HFF-Myc (cell line): ENCODE measurements at regions not wholly inside any gene's neighbourhood (a gene's known extent, or its start where the extent isn't known, plus 50 kb on each side); places are given as distances from the start of the nearest gene placed in this dataset.

Source experiments
- DNase-seq: peaks from one replicate; pipeline ENCODE4 v3.0.0-alpha.2; 2011; ENCODE audit warnings: low read depth; ENCODE audit errors: extremely low read depth
- H3K4me3 ChIP-seq: replicated peaks from 2 replicates; pipeline ENCODE4 v1.5.1; 2011; ENCODE audit warnings: low read depth, mild to moderate bottlenecking, control low read depth, low read length
- TF ChIP-seq, protein P1 (sequence below): IDR thresholded peaks from 2 replicates; pipeline ENCODE4 v1.5.1; 2012; ENCODE audit warnings: mild to moderate bottlenecking, low read depth, low read length, control low read depth; ENCODE audit errors: missing control alignments

DNA sequence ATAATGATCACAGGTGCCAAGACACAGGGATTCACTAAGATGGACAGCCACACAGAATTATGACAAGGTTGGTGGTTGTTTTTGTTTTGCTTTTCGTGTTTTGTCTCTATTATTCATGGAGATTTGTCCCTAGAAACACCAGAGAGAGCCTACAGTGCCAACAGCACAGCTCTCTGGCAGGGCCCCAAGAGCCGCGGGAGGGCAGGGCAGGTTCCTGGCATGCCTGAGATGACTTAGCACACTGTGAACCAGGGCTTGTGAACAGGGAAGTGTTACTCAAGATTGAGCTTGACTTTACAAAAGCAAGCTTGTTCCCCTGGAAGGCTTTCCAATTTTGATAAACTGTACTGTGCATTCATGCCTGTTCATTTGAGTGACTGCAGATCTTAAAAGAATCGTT lies 437.4 kb upstream of the SALL3 start:
- TF ChIP-seq, protein P1, sequence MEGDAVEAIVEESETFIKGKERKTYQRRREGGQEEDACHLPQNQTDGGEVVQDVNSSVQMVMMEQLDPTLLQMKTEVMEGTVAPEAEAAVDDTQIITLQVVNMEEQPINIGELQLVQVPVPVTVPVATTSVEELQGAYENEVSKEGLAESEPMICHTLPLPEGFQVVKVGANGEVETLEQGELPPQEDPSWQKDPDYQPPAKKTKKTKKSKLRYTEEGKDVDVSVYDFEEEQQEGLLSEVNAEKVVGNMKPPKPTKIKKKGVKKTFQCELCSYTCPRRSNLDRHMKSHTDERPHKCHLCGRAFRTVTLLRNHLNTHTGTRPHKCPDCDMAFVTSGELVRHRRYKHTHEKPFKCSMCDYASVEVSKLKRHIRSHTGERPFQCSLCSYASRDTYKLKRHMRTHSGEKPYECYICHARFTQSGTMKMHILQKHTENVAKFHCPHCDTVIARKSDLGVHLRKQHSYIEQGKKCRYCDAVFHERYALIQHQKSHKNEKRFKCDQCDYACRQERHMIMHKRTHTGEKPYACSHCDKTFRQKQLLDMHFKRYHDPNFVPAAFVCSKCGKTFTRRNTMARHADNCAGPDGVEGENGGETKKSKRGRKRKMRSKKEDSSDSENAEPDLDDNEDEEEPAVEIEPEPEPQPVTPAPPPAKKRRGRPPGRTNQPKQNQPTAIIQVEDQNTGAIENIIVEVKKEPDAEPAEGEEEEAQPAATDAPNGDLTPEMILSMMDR = no peak
- no peak for DNase-seq
- H3K4me3 ChIP-seq = no peak overlapping the region

DNA sequence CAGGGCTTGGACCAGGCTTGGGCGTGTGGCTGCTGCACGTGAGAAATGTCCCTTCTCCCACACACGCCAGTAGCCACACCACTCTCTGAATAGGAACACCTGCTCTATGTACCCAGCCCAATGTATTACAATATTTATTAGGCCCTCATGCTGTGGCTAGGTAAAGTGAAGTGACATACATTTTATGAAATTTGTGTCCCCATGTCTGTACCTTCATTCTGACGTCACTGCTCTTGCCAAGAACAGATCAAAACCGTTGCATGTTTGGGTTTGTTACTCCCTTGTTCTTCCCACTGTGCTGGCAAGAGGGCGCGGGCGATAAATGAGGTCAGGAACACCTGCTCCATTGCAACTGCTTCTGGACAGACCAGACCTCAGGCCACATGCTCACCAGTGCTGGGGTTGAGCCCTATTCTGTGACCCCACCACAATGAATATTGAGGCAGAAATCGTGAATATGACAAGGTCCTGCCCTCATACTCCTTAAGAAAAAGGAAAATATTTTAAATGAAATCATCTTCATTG lies 436.4 kb upstream of the SALL3 start:
- TF ChIP-seq, protein P1 = no peak
- no peak overlapping the region for H3K4me3 ChIP-seq
- DNase-seq = no peak

GRCh38 chr18:78546281-78546680 lies 433.3 kb upstream of the SALL3 start:
- DNase-seq = no peak
- TF ChIP-seq, protein P1 = no peak
- no peak overlapping the region for H3K4me3 ChIP-seq

GRCh38 chr18:78547817-78548216 lies 431.8 kb upstream of the SALL3 start:
- no peak overlapping the region for H3K4me3 ChIP-seq
- DNase-seq = no peak
- TF ChIP-seq, protein P1 = no peak

DNA sequence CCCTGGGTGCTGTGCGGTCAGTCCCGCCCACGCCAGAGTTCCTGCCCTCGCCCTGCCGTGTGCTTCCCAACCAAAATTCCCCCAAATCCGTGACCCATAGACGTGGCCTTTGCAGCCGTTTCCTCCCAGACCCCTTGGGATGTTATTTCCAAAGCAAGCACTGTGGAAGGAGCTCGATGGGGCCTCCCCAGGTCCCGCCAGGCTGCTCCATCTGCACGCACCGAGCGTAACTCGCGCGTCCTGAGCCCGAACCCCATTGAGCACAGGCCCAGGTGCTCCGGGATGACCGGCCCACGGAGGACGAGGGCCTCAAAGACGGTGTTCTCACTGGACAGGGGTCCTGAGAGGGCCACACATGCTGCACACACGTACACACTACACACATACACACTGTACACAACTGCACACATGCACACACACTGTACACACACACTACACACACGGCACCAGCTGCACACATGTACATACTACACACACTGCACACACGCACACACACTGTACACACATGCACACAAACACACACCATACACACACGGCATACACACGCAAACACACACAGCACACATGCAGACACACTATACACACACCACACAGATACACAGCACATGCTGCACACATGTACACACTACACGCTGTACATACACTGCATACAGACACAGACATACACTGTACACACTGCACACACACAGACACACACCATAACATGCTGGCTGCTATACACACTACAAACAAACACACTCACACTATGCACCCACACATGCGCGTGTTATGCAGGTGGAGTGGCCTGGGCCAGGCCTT lies 431.2 kb upstream of the SALL3 start:
- no peak for DNase-seq
- H3K4me3 ChIP-seq = no peak overlapping the region
- TF ChIP-seq, protein P1 = no peak

DNA sequence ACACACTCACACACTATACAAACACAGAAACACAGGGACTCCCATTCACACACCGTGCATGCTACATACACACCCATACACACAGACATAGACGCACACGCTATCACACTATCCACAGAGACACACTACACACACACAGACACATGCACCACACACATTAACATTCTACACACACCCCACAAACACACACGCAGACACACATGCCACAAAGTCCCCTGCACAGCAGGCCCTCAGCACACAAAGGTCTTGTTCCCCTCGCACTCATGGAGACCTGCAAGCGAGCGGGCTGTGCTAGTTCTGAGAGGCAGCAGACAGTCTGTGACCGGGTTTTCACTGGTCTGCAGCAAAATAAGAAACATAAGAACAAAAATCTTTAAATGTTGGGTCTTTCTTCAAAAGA lies 429.6 kb upstream of the SALL3 start:
- H3K4me3 ChIP-seq = no peak overlapping the region
- TF ChIP-seq, protein P1 = no peak
- no peak for DNase-seq
